Mucosa of gallbladder (tissue), 1 donor: ENCODE measurements at regions not wholly inside any gene's neighbourhood (a gene's known extent, or its start where the extent isn't known, plus 50 kb on each side); places are given as distances from the start of the nearest gene placed in this dataset.
"Not testable (repeated sequence)": the region's sequence is repeated elsewhere in the genome, so short reads cannot be mapped to it uniquely, and the experiment has no call there.

Experiments
- DNase-seq: peaks from one replicate; pipeline ENCODE4 v3.0.0-alpha.2; 2020; ENCODE audit warnings: low spot score
- donor health status: DM: no; HTN: no; CAD: no.

- no peak for DNase-seq
Observed at GRCh38 chr5:61215996-61216395, 53.7 kb upstream of the SMIM15 start.

- no peak for DNase-seq
Observed at GRCh38 chr5:61216741-61217140, 54.5 kb upstream of the SMIM15 start.

- DNase-seq, result no peak
Observed at GRCh38 chr5:61217214-61217613, 54.9 kb upstream of the SMIM15 start.

GRCh38 chr5:61228229-61228628 is 66.0 kb upstream of the SMIM15 start:
- DNase-seq, result no peak

GRCh38 chr5:61228691-61229280 is 66.5 kb upstream of the SMIM15 start:
- no peak for DNase-seq

- DNase-seq, result no peak
Observed at GRCh38 chr5:61229416-61229815, 67.1 kb upstream of the SMIM15 start.

GRCh38 chr5:61230492-61230891 is 68.2 kb upstream of the SMIM15 start:
- no peak for DNase-seq

- DNase-seq, result no peak
Observed at GRCh38 chr5:61231813-61232212, 69.5 kb upstream of the SMIM15 start.

GRCh38 chr5:61232490-61233050 is 70.3 kb upstream of the SMIM15 start:
- no peak for DNase-seq

GRCh38 chr5:61234019-61234418 is 71.8 kb upstream of the SMIM15 start:
- DNase-seq, result no peak

- not testable (repeated sequence) for DNase-seq
Observed at GRCh38 chr5:61236715-61237114, 74.4 kb upstream of the SMIM15 start.

GRCh38 chr5:61245486-61245885 is 83.2 kb upstream of the SMIM15 start:
- DNase-seq, result no peak

- no peak for DNase-seq
Observed at GRCh38 chr5:61245936-61246335, 83.7 kb upstream of the SMIM15 start.

GRCh38 chr5:61246768-61247307 is 84.6 kb upstream of the SMIM15 start:
- no peak for DNase-seq

- DNase-seq, result no peak
Observed at GRCh38 chr5:61251874-61252642, 80.0 kb upstream of the ZSWIM6 start.

GRCh38 chr5:61252643-61252925 is 79.5 kb upstream of the ZSWIM6 start:
- DNase-seq, result no peak

- DNase-seq, result no peak
Observed at GRCh38 chr5:61253547-61253946, 78.5 kb upstream of the ZSWIM6 start.

- DNase-seq, result peak; percentile 33
Observed at GRCh38 chr5:61254969-61255555, 77.0 kb upstream of the ZSWIM6 start.

GRCh38 chr5:61256474-61256873 is 75.6 kb upstream of the ZSWIM6 start:
- DNase-seq, result peak; percentile 88

GRCh38 chr5:61257421-61257820 is 74.6 kb upstream of the ZSWIM6 start:
- no peak for DNase-seq

GRCh38 chr5:61261136-61261535 is 70.9 kb upstream of the ZSWIM6 start:
- no peak for DNase-seq

GRCh38 chr5:61262080-61262479 is 70.0 kb upstream of the ZSWIM6 start:
- DNase-seq, result no peak

- no peak for DNase-seq
Observed at GRCh38 chr5:61263072-61263471, 69.0 kb upstream of the ZSWIM6 start.
